ENCODE measurements at regions not wholly inside any gene's neighbourhood (a gene's known extent, or its start where the extent isn't known, plus 50 kb on each side); places are given as distances from the start of the nearest gene placed in this dataset.

DNA sequence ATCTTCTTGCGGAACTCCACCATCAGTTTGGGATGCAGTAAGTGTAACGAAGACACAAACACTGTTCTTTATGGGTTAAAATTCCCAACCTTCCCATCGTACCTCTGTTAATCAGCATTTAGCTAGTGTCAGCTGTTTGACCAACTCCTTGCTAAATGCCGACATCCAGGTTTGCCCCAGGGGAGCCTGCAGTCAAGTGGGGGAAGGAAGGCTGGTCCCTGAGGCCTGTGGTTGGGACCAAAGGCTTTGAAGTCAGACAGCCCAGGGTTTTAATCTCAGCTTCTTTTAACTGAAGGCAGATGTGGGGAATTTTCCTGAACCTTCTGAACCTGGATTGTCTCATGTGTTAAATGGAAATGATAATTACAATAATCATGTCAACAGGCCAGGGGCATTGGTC, 443.7 kb downstream of the GLRX3 start:
- TF ChIP-seq, protein P1, sequence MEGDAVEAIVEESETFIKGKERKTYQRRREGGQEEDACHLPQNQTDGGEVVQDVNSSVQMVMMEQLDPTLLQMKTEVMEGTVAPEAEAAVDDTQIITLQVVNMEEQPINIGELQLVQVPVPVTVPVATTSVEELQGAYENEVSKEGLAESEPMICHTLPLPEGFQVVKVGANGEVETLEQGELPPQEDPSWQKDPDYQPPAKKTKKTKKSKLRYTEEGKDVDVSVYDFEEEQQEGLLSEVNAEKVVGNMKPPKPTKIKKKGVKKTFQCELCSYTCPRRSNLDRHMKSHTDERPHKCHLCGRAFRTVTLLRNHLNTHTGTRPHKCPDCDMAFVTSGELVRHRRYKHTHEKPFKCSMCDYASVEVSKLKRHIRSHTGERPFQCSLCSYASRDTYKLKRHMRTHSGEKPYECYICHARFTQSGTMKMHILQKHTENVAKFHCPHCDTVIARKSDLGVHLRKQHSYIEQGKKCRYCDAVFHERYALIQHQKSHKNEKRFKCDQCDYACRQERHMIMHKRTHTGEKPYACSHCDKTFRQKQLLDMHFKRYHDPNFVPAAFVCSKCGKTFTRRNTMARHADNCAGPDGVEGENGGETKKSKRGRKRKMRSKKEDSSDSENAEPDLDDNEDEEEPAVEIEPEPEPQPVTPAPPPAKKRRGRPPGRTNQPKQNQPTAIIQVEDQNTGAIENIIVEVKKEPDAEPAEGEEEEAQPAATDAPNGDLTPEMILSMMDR (conservative IDR thresholded peaks at IDR 0.05; ENCODE audit: low read depth, low read length): no peak
- H3K4me1 ChIP-seq (ENCODE audit: low read depth, poor library complexity, severe bottlenecking): no peaks in the 10 kb centered on the region
- H3K27ac ChIP-seq: no peak overlapping the region
- H3K79me2 ChIP-seq (ENCODE audit: insufficient read depth, low read depth): no peaks in the 10 kb centered on the region
- H3K27me3 ChIP-seq (ENCODE audit: insufficient read depth, low read depth): no peaks in the 10 kb centered on the region
- H3K36me3 ChIP-seq (ENCODE audit: insufficient read depth): no peaks in the 10 kb centered on the region
- no peak overlapping the region for H3K9ac ChIP-seq
- H4K20me1 ChIP-seq (ENCODE audit: insufficient read depth): no peaks in the 10 kb centered on the region
- H2AFZ ChIP-seq (ENCODE audit: low read depth): no peak overlapping the region
- no peak overlapping the region for H3K4me3 ChIP-seq (IDR thresholded peaks at IDR 0.05; ENCODE audit: insufficient read depth, low read depth, low read length)
- H3K4me2 ChIP-seq: no peak overlapping the region

DNA sequence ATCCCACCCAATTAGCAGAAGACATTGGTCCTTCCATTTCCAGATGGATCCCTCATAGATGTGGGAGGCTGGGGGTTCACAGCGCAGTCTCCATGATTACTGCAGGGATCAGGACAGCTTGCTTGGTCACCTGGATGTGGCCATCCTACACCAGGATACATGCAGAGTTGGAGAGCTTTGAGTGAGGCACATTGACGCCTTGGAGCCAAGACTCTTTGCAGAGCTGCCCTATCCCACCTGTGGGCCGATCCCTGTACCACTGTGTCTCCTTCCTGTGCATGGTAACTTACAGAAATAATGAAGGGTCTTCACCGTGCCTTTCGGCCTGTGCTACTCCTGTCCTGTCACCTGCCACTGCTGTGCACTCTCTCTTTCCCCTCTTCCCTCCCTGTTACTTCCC, 444.8 kb downstream of the GLRX3 start:
- no peaks in the 10 kb centered on the region for H3K27me3 ChIP-seq (ENCODE audit: insufficient read depth, low read depth)
- TF ChIP-seq, protein P1 (conservative IDR thresholded peaks at IDR 0.05; ENCODE audit: low read depth, low read length): no peak

DNA sequence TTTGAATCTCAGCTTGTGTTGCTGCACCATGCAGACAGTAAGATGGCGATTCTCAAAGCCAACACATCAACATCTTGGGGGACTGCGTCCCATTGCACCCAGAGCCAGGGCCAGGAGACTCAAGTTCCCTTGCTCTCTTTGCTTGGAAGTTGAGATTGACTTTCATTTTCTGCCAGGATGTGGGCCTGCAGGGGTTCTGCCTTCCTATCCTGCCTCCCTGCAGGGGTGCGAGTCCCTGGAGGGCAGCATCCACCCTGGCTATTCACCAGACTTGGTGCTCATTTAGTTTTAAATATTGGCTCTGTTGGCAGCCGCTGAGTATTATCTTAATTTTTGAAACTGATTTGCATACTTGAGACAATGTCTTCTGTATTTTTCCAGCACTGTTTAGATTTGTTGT, 451.5 kb downstream of the GLRX3 start:
- Histone ChIP-seq H3K4me1 (ENCODE audit: low read depth, poor library complexity, severe bottlenecking) (no peaks in the 10 kb centered on the region), H3K9ac (no peak overlapping the region), H4K20me1 (ENCODE audit: insufficient read depth) (no peaks in the 10 kb centered on the region), H3K4me2 (no peak overlapping the region), H3K4me3 (IDR thresholded peaks at IDR 0.05; ENCODE audit: insufficient read depth, low read depth, low read length) (no peak overlapping the region), H3K27me3 (ENCODE audit: insufficient read depth, low read depth) (no peaks in the 10 kb centered on the region), H3K36me3 (ENCODE audit: insufficient read depth) (no peaks in the 10 kb centered on the region), H3K27ac (no peak overlapping the region), H3K79me2 (ENCODE audit: insufficient read depth, low read depth) (no peaks in the 10 kb centered on the region), H2AFZ (ENCODE audit: low read depth) (no peak overlapping the region)
- TF ChIP-seq, protein P1 (conservative IDR thresholded peaks at IDR 0.05; ENCODE audit: low read depth, low read length): no peak

More for the DNA sequence above, 444.8 kb downstream of the GLRX3 start:
- no peaks in the 10 kb centered on the region for H3K36me3 ChIP-seq (ENCODE audit: insufficient read depth)
- H3K27ac ChIP-seq: no peak overlapping the region
- H3K4me1 ChIP-seq (ENCODE audit: low read depth, poor library complexity, severe bottlenecking): no peaks in the 10 kb centered on the region
- H3K4me2 ChIP-seq: no peak overlapping the region
- no peak overlapping the region for H3K4me3 ChIP-seq (IDR thresholded peaks at IDR 0.05; ENCODE audit: insufficient read depth, low read depth, low read length)
- no peaks in the 10 kb centered on the region for H3K79me2 ChIP-seq (ENCODE audit: insufficient read depth, low read depth)
- H3K9ac ChIP-seq: no peak overlapping the region
- no peak overlapping the region for H2AFZ ChIP-seq (ENCODE audit: low read depth)
- H4K20me1 ChIP-seq (ENCODE audit: insufficient read depth): no peaks in the 10 kb centered on the region

DNA sequence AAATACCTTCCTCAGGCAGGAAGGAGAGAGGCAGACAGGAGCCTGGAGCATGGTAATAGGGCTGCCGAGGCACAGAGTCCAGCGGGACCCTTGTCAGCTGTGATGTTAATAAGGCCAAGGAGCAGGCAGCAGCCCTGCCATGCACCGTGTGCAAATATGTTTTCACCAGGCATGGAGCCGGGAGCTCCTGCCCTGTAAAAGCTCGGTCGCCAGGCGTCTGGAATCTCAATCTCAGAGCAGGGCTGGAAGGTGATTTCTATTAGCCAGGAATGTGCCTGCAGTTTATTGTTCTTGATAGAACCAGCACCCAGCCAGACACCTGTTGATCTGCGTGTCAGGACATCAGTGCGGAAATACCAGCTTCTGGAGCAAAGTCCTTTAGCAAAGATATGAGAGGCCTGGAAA, 469.8 kb downstream of the GLRX3 start:
- Histone ChIP-seq H4K20me1 (ENCODE audit: insufficient read depth) (no peaks in the 10 kb centered on the region), H2AFZ (ENCODE audit: low read depth) (no peak overlapping the region), H3K4me2 (no peak overlapping the region), H3K4me3 (IDR thresholded peaks at IDR 0.05; ENCODE audit: insufficient read depth, low read depth, low read length) (no peak overlapping the region), H3K79me2 (ENCODE audit: insufficient read depth, low read depth) (no peaks in the 10 kb centered on the region), H3K27me3 (ENCODE audit: insufficient read depth, low read depth) (no peaks in the 10 kb centered on the region), H3K36me3 (ENCODE audit: insufficient read depth) (no peaks in the 10 kb centered on the region), H3K4me1 (ENCODE audit: low read depth, poor library complexity, severe bottlenecking) (no peaks in the 10 kb centered on the region), H3K9ac (no peak overlapping the region), H3K27ac (no peak overlapping the region)
- TF ChIP-seq, protein P1 (conservative IDR thresholded peaks at IDR 0.05; ENCODE audit: low read depth, low read length): no peak

Measured in KMS-11 (cell line).